ENCODE measurements at regions not wholly inside any gene's neighbourhood (a gene's known extent, or its start where the extent isn't known, plus 50 kb on each side); places are given as distances from the start of the nearest gene placed in this dataset.

- no peak for DNase-seq (ENCODE audit: low read depth)
Observed at GRCh38 chr13:31853643-31854326, 114.5 kb downstream of the RXFP2 start.

GRCh38 chr13:31859571-31859970 is 120.2 kb downstream of the RXFP2 start:
- DNase-seq (ENCODE audit: low read depth), result no peak

GRCh38 chr13:31860002-31860401 is 120.7 kb downstream of the RXFP2 start:
- no peak for DNase-seq (ENCODE audit: low read depth)

GRCh38 chr13:31862828-31863227 is 123.5 kb downstream of the RXFP2 start:
- DNase-seq (ENCODE audit: low read depth), result no peak

- DNase-seq (ENCODE audit: low read depth), result no peak
Observed at GRCh38 chr13:31864307-31864706, 125.0 kb downstream of the RXFP2 start.

- no peak for DNase-seq (ENCODE audit: low read depth)
Observed at GRCh38 chr13:31866099-31866498, 126.8 kb downstream of the RXFP2 start.

- DNase-seq (ENCODE audit: low read depth), result no peak
Observed at GRCh38 chr13:31867709-31868108, 128.4 kb downstream of the RXFP2 start.

- no peak for DNase-seq (ENCODE audit: low read depth)
Observed at GRCh38 chr13:31869582-31869981, 130.3 kb downstream of the RXFP2 start.

GRCh38 chr13:31870511-31870910 is 131.2 kb downstream of the RXFP2 start:
- no peak for DNase-seq (ENCODE audit: low read depth)

- no peak for DNase-seq (ENCODE audit: low read depth)
Observed at GRCh38 chr13:31873145-31873544, 133.8 kb downstream of the RXFP2 start.

- DNase-seq (ENCODE audit: low read depth), result no peak
Observed at GRCh38 chr13:31875134-31875533, 135.8 kb downstream of the RXFP2 start.

GRCh38 chr13:31878052-31878451 is 138.7 kb downstream of the RXFP2 start:
- no peak for DNase-seq (ENCODE audit: low read depth)

- no peak for DNase-seq (ENCODE audit: low read depth)
Observed at GRCh38 chr13:31878495-31878894, 139.2 kb downstream of the RXFP2 start.

GRCh38 chr13:31878955-31879354 is 139.6 kb downstream of the RXFP2 start:
- no peak for DNase-seq (ENCODE audit: low read depth)

- DNase-seq (ENCODE audit: low read depth), result no peak
Observed at GRCh38 chr13:31880851-31881494, 141.6 kb downstream of the RXFP2 start.

- no peak for DNase-seq (ENCODE audit: low read depth)
Observed at GRCh38 chr13:31881495-31881882, 142.2 kb downstream of the RXFP2 start.

GRCh38 chr13:31882794-31883193 is 143.5 kb downstream of the RXFP2 start:
- no peak for DNase-seq (ENCODE audit: low read depth)

- DNase-seq (ENCODE audit: low read depth), result no peak
Observed at GRCh38 chr13:31884556-31884955, 145.2 kb downstream of the RXFP2 start.

GRCh38 chr13:31885994-31886393 is 145.6 kb upstream of the FRY start:
- no peak for DNase-seq (ENCODE audit: low read depth)

GRCh38 chr13:31887286-31887685 is 144.3 kb upstream of the FRY start:
- no peak for DNase-seq (ENCODE audit: low read depth)

GRCh38 chr13:31890946-31891345 is 140.6 kb upstream of the FRY start:
- no peak for DNase-seq (ENCODE audit: low read depth)

GRCh38 chr13:31891472-31891871 is 140.1 kb upstream of the FRY start:
- DNase-seq (ENCODE audit: low read depth), result no peak

- DNase-seq (ENCODE audit: low read depth), result no peak
Observed at GRCh38 chr13:31894931-31895330, 136.6 kb upstream of the FRY start.

GRCh38 chr13:31895691-31896090 is 135.9 kb upstream of the FRY start:
- no peak for DNase-seq (ENCODE audit: low read depth)

Data from CMK (cell line).